GM12892 (cell line): ENCODE measurements at regions not wholly inside any gene's neighbourhood (a gene's known extent, or its start where the extent isn't known, plus 50 kb on each side); places are given as distances from the start of the nearest gene placed in this dataset.

Source experiments
- POLR2A ChIP-seq: IDR thresholded peaks from 2 replicates; pipeline ENCODE4 v1.6.1; 2011; ENCODE audit warnings: low read depth, low read length, control low read depth
- POLR2AphosphoS5 ChIP-seq: IDR thresholded peaks from 2 replicates; pipeline ENCODE4 v1.6.1; 2011; ENCODE audit warnings: low read depth, low read length, control low read depth
- TAF1 ChIP-seq: IDR thresholded peaks from 2 replicates; pipeline ENCODE4 v1.6.1; 2011; ENCODE audit warnings: low read depth, mild to moderate bottlenecking, control low read depth, low read length, borderline replicate concordance

- TF ChIP-seq POLR2AphosphoS5 (no peak), POLR2A (no peak), TAF1 (no peak)
These were observed 271.7 kb upstream of the EDNRB start for GRCh38 chr13:78190296-78190695.
